HG03039 (cell line): ENCODE measurements at regions not wholly inside any gene's neighbourhood (a gene's known extent, or its start where the extent isn't known, plus 50 kb on each side); places are given as distances from the start of the nearest gene placed in this dataset.

Experiments used
- ATAC-seq: cut with Tn5 transposase; IDR thresholded peaks from one replicate; pipeline ENCODE4 v1.9.1; 2021; ENCODE audit warnings: mild to moderate bottlenecking, moderate library complexity; ENCODE audit not compliant: unreplicated experiment

- ATAC-seq: no peak
Observed at GRCh38 chr3:159852821-159853505, 135.7 kb upstream of the IL12A start.

GRCh38 chr3:159853506-159853864, 135.2 kb upstream of the IL12A start:
- no peak for ATAC-seq

- ATAC-seq: no peak
Observed at GRCh38 chr3:159854500-159855124, 134.0 kb upstream of the IL12A start.

- ATAC-seq: no peak
Observed at GRCh38 chr3:159855599-159856346, 132.9 kb upstream of the IL12A start.

- ATAC-seq: no peak
Observed at GRCh38 chr3:159856590-159857104, 132.0 kb upstream of the IL12A start.

GRCh38 chr3:159857840-159858239, 130.8 kb upstream of the IL12A start:
- ATAC-seq: no peak

- no peak for ATAC-seq
Observed at GRCh38 chr3:159858650-159859049, 130.0 kb upstream of the IL12A start.

- no peak for ATAC-seq
Observed at GRCh38 chr3:159859424-159859823, 129.2 kb upstream of the IL12A start.

GRCh38 chr3:159859836-159860235, 128.8 kb upstream of the IL12A start:
- ATAC-seq: no peak

- no peak for ATAC-seq
Observed at GRCh38 chr3:159860269-159861116, 128.1 kb upstream of the IL12A start.

- ATAC-seq: peak; percentile 72
Observed at GRCh38 chr3:159861369-159861987, 127.2 kb upstream of the IL12A start.

- ATAC-seq: no peak
Observed at GRCh38 chr3:159865041-159865579, 123.5 kb upstream of the IL12A start.

- no peak for ATAC-seq
Observed at GRCh38 chr3:159866201-159866746, 122.4 kb upstream of the IL12A start.

GRCh38 chr3:159867372-159867771, 121.3 kb upstream of the IL12A start:
- no peak for ATAC-seq

- ATAC-seq: no peak
Observed at GRCh38 chr3:159870723-159871122, 117.9 kb upstream of the IL12A start.

GRCh38 chr3:159872374-159873109, 116.1 kb upstream of the IL12A start:
- no peak for ATAC-seq

- no peak for ATAC-seq
Observed at GRCh38 chr3:159875116-159875515, 113.5 kb upstream of the IL12A start.

GRCh38 chr3:159877924-159878323, 110.7 kb upstream of the IL12A start:
- ATAC-seq: no peak

- no peak for ATAC-seq
Observed at GRCh38 chr3:159879146-159879545, 109.5 kb upstream of the IL12A start.
